Osteoblast (primary cell): ENCODE measurements at regions not wholly inside any gene's neighbourhood (a gene's known extent, or its start where the extent isn't known, plus 50 kb on each side); places are given as distances from the start of the nearest gene placed in this dataset.

ENCODE experiments used
- DNase-seq: peaks from one replicate; pipeline ENCODE4 v3.0.0; 2011; ENCODE audit warnings: low spot score, mixed read lengths; ENCODE audit not compliant: insufficient read length; ENCODE audit errors: missing footprints
- H2AFZ ChIP-seq: 2 replicates; pipeline ENCODE4 v1.6.0; 2011; ENCODE audit warnings: mild to moderate bottlenecking, low read length
- H3K27ac ChIP-seq: 2 replicates; pipeline ENCODE4 v1.5.1; 2011; ENCODE audit warnings: mild to moderate bottlenecking, low read depth, low read length, moderate library complexity
- H3K27me3 ChIP-seq: 2 replicates; pipeline ENCODE4 v1.6.0; 2012; ENCODE audit warnings: mild to moderate bottlenecking, control low read depth, inconsistent platforms, low read length, moderate library complexity; ENCODE audit not compliant: insufficient read depth
- H3K36me3 ChIP-seq: 2 replicates; pipeline ENCODE4 v1.5.1; 2011; ENCODE audit warnings: mild to moderate bottlenecking, low read length, control low read depth, moderate library complexity; ENCODE audit not compliant: insufficient read depth
- H3K4me1 ChIP-seq: 2 replicates; pipeline ENCODE4 v1.5.1; 2011; ENCODE audit warnings: mild to moderate bottlenecking, low read length, control low read depth, moderate library complexity; ENCODE audit not compliant: insufficient read depth
- H3K4me2 ChIP-seq: 2 replicates; pipeline ENCODE4 v1.6.0; 2011; ENCODE audit warnings: mild to moderate bottlenecking, low read length; ENCODE audit not compliant: insufficient read depth
- H3K4me3 ChIP-seq: fragments of 200-600 bp; sonication (generic); 3 replicates; pipeline ENCODE4 v1.5.1; 2012; ENCODE audit warnings: mild to moderate bottlenecking, low read length, inconsistent platforms; ENCODE audit not compliant: insufficient read depth
- H3K79me2 ChIP-seq: 2 replicates; pipeline ENCODE4 v1.6.0; 2012; ENCODE audit warnings: mild to moderate bottlenecking, low read length, control low read depth, inconsistent platforms; ENCODE audit not compliant: insufficient read depth
- H3K9me3 ChIP-seq: 2 replicates; pipeline ENCODE4 v1.5.1; 2011; ENCODE audit warnings: low read depth, low read length, control low read depth
- H4K20me1 ChIP-seq: 2 replicates; pipeline ENCODE4 v1.6.0; 2012; ENCODE audit warnings: mild to moderate bottlenecking, low read length, control low read depth; ENCODE audit not compliant: insufficient read depth
- CTCF ChIP-seq: IDR thresholded peaks from 2 replicates; pipeline ENCODE4 v1.5.1; 2011; ENCODE audit warnings: mild to moderate bottlenecking, low read depth, low read length, moderate library complexity; ENCODE audit errors: extremely low read depth

- no peaks in the 10 kb centered on the region for H3K79me2 ChIP-seq
- H3K27me3 ChIP-seq = no peaks in the 10 kb centered on the region
- H4K20me1 ChIP-seq = no peaks in the 10 kb centered on the region
- no peak overlapping the region for H3K4me3 ChIP-seq
- no peak overlapping the region for H2AFZ ChIP-seq
- no peaks in the 10 kb centered on the region for H3K36me3 ChIP-seq
- H3K4me1 ChIP-seq = peaks cover 9% of the 10 kb centered on the region
- no peak overlapping the region for H3K4me2 ChIP-seq
- no peak overlapping the region for H3K27ac ChIP-seq
- H3K9me3 ChIP-seq = no peaks in the 10 kb centered on the region
- TF ChIP-seq CTCF = no peak
- peak; percentile 42 for DNase-seq
Measured at GRCh38 chr14:95458906-95459305, 57.5 kb downstream of the SYNE3 start.

GRCh38 chr14:95458459-95458858 lies 58.0 kb downstream of the SYNE3 start:
- Histone ChIP-seq H4K20me1 (no peaks in the 10 kb centered on the region), H3K27me3 (no peaks in the 10 kb centered on the region), H3K4me2 (no peak overlapping the region), H2AFZ (no peak overlapping the region), H3K4me3 (no peak overlapping the region), H3K4me1 (peaks cover 9% of the 10 kb centered on the region), H3K36me3 (no peaks in the 10 kb centered on the region), H3K9me3 (no peaks in the 10 kb centered on the region), H3K79me2 (no peaks in the 10 kb centered on the region), H3K27ac (no peak overlapping the region)
- DNase-seq = peak; percentile 62
- no peak for TF ChIP-seq CTCF

- Histone ChIP-seq H3K4me1 (peaks cover 6% of the 10 kb centered on the region), H3K27ac (no peak overlapping the region), H3K9me3 (no peaks in the 10 kb centered on the region), H3K27me3 (no peaks in the 10 kb centered on the region), H4K20me1 (no peaks in the 10 kb centered on the region), H2AFZ (no peak overlapping the region), H3K79me2 (no peaks in the 10 kb centered on the region), H3K36me3 (no peaks in the 10 kb centered on the region), H3K4me2 (no peak overlapping the region), H3K4me3 (no peak overlapping the region)
- no peak for TF ChIP-seq CTCF
- DNase-seq = peak; percentile 39
Measured at GRCh38 chr14:95456281-95456680, 60.2 kb downstream of the SYNE3 start.

- H3K9me3 ChIP-seq = no peaks in the 10 kb centered on the region
- H3K4me1 ChIP-seq = no peaks in the 10 kb centered on the region
- no peak overlapping the region for H3K27ac ChIP-seq
- no peaks in the 10 kb centered on the region for H3K36me3 ChIP-seq
- H3K27me3 ChIP-seq = no peaks in the 10 kb centered on the region
- no peaks in the 10 kb centered on the region for H4K20me1 ChIP-seq
- TF ChIP-seq CTCF = no peak
- no peak for DNase-seq
- H3K4me2 ChIP-seq = no peak overlapping the region
- H3K79me2 ChIP-seq = no peaks in the 10 kb centered on the region
- H2AFZ ChIP-seq = no peak overlapping the region
- no peak overlapping the region for H3K4me3 ChIP-seq
Measured at GRCh38 chr14:95455246-95455645, 61.2 kb downstream of the SYNE3 start.
